GM23338 (cell line): ENCODE measurements at regions not wholly inside any gene's neighbourhood (a gene's known extent, or its start where the extent isn't known, plus 50 kb on each side); places are given as distances from the start of the nearest gene placed in this dataset.

Experiments used
- ATAC-seq: fragments of 200-7000 bp; cut with Tn5 transposase; 3 replicates; pipeline ENCODE4 v1.9.1; 2020
- DNase-seq: peaks from one replicate; pipeline ENCODE4 v3.0.0-alpha.2; 2015; ENCODE audit warnings: low spot score
- H2AFZ ChIP-seq: fragments of 200-600 bp; sonication (generic); 2 replicates; pipeline ENCODE4 v1.8.0; 2016; ENCODE audit warnings: antibody characterized with exemption, mild to moderate bottlenecking, moderate library complexity
- H3F3A ChIP-seq: fragments of 200-600 bp; sonication (generic); replicated peaks from 2 replicates; pipeline ENCODE4 v1.8.0; 2017; ENCODE audit warnings: antibody characterized with exemption, mixed run types, low read depth
- H3K27ac ChIP-seq: fragments of 200-600 bp; sonication (generic); 2 replicates; pipeline ENCODE4 v1.6.1; 2016; ENCODE audit warnings: low read depth
- H3K27me3 ChIP-seq: fragments of 200-600 bp; sonication (generic); 2 replicates; pipeline ENCODE4 v1.8.0; 2016; ENCODE audit warnings: mild to moderate bottlenecking, mixed run types, moderate library complexity; ENCODE audit not compliant: insufficient read depth
- H3K36me3 ChIP-seq: fragments of 200-600 bp; sonication (generic); 2 replicates; pipeline ENCODE4 v1.8.0; 2016; ENCODE audit warnings: mild to moderate bottlenecking; ENCODE audit not compliant: insufficient read depth
- H3K4me1 ChIP-seq: fragments of 200-600 bp; sonication (generic); 2 replicates; pipeline ENCODE4 v1.8.0; 2016; ENCODE audit warnings: mild to moderate bottlenecking, moderate library complexity; ENCODE audit not compliant: insufficient read depth
- H3K4me2 ChIP-seq: fragments of 200-600 bp; sonication (generic); 2 replicates; pipeline ENCODE4 v1.7.1; 2017; ENCODE audit warnings: mixed run types
- H3K4me3 ChIP-seq: fragments of 200-600 bp; sonication (generic); 2 replicates; pipeline ENCODE4 v1.6.1; 2016; ENCODE audit warnings: mixed run types
- H3K79me2 ChIP-seq: fragments of 200-600 bp; sonication (generic); replicated peaks from 2 replicates; pipeline ENCODE4 v1.8.0; 2017; ENCODE audit warnings: mild to moderate bottlenecking; ENCODE audit not compliant: insufficient read depth
- H3K9me2 ChIP-seq: fragments of 200-600 bp; sonication (generic); 2 replicates; pipeline ENCODE4 v1.8.0; 2017; ENCODE audit not compliant: insufficient read depth
- H4K20me1 ChIP-seq: fragments of 200-600 bp; sonication (generic); replicated peaks from 2 replicates; pipeline ENCODE4 v1.8.0; 2017; ENCODE audit warnings: mild to moderate bottlenecking; ENCODE audit not compliant: insufficient read depth
- H3K27ac Mint-ChIP-seq: 2 replicates; pipeline ENCODE4 v1.8.0; 2020; ENCODE audit warnings: inconsistent platforms, mild to moderate bottlenecking, moderate library complexity, mixed read lengths
- H3K27me3 Mint-ChIP-seq: 3 replicates; pipeline ENCODE4 v1.8.0; 2022; ENCODE audit warnings: low read depth, mild to moderate bottlenecking, moderate library complexity, mixed read lengths, inconsistent platforms; ENCODE audit not compliant: insufficient read depth, poor library complexity
- H3K36me3 Mint-ChIP-seq: 3 replicates; pipeline ENCODE4 v1.8.0; 2021; ENCODE audit warnings: low read depth, mild to moderate bottlenecking, inconsistent platforms, moderate library complexity, mixed read lengths
- H3K4me1 Mint-ChIP-seq: 3 replicates; pipeline ENCODE4 v1.8.0; 2020; ENCODE audit warnings: mild to moderate bottlenecking, inconsistent platforms, mixed read lengths
- H3K4me3 Mint-ChIP-seq: 3 replicates; pipeline ENCODE4 v1.8.0; 2021; ENCODE audit warnings: moderate library complexity, mild to moderate bottlenecking, inconsistent platforms, mixed read lengths
- H3K9me3 Mint-ChIP-seq: 3 replicates; pipeline ENCODE4 v1.8.0; 2020; ENCODE audit warnings: moderate library complexity, mild to moderate bottlenecking, inconsistent platforms, mixed read lengths
- CREB1 ChIP-seq: fragments of 250-450 bp; sonication (Bioruptor Pico); IDR thresholded peaks from 2 replicates; pipeline ENCODE4 v1.5.0; 2020; ENCODE audit warnings: low read depth, mild to moderate bottlenecking, moderate library complexity
- CTCF ChIP-seq, 2 experiments: fragments of 200-600 bp in 1 of 2; sonication (generic) in 1 of 2; conservative IDR thresholded peaks; 2 replicates each; pipeline versions ENCODE4 v1.5.1 to v1.6.1; 2016 to 2017; ENCODE audit warnings: antibody characterized with exemption in 2 of 2, low read depth in 2 of 2, mild to moderate bottlenecking in 2 of 2, moderate library complexity in 1 of 2
- ETS1 ChIP-seq: IDR thresholded peaks from 2 replicates; pipeline ENCODE4 v1.6.1; 2016; ENCODE audit warnings: antibody characterized with exemption
- EZH2 ChIP-seq: fragments of 200-600 bp; sonication (generic); IDR thresholded peaks from one replicate; pipeline ENCODE4 v1.8.0; 2017; ENCODE audit warnings: antibody characterized with exemption, mild to moderate bottlenecking, low read depth; ENCODE audit not compliant: unreplicated experiment
- EZH2phosphoT487 ChIP-seq: fragments of 200-600 bp; sonication (generic); IDR thresholded peaks from one replicate; pipeline ENCODE4 v1.8.1; 2018; ENCODE audit warnings: antibody characterized with exemption; ENCODE audit not compliant: unreplicated experiment
- JUNB ChIP-seq: IDR thresholded peaks from one replicate; pipeline ENCODE4 v1.6.1; 2016; ENCODE audit warnings: antibody characterized with exemption; ENCODE audit not compliant: unreplicated experiment
- NANOG ChIP-seq: IDR thresholded peaks from 2 replicates; pipeline ENCODE4 v1.6.1; 2016; ENCODE audit warnings: antibody characterized with exemption, borderline replicate concordance
- POLR2AphosphoS5 ChIP-seq: IDR thresholded peaks from 2 replicates; pipeline ENCODE4 v1.6.1; 2016; ENCODE audit warnings: antibody characterized with exemption, low read depth
- REST ChIP-seq: IDR thresholded peaks from one replicate; pipeline ENCODE4 v1.6.1; 2018; ENCODE audit warnings: antibody characterized with exemption; ENCODE audit not compliant: unreplicated experiment
- ZNF114 ChIP-seq: fragments of 250-450 bp; sonication (Bioruptor Pico); IDR thresholded peaks from 2 replicates; pipeline ENCODE4 v1.5.0; 2020; ENCODE audit warnings: mild to moderate bottlenecking, moderate library complexity
- ZNF331 ChIP-seq: fragments of 250-450 bp; sonication (Bioruptor Pico); IDR thresholded peaks from 2 replicates; pipeline ENCODE4 v1.5.0; 2020; ENCODE audit warnings: low read depth, mild to moderate bottlenecking, moderate library complexity
- ZNF462 ChIP-seq: fragments of 250-450 bp; sonication (Bioruptor Pico); IDR thresholded peaks from 2 replicates; pipeline ENCODE4 v1.5.0; 2020; ENCODE audit warnings: mild to moderate bottlenecking, moderate library complexity

- no peak for TF ChIP-seq ZNF462
- no peak for TF ChIP-seq ZNF331 (CRISPR knock-in tag)
- TF ChIP-seq POLR2AphosphoS5, result no peak
- no peak for TF ChIP-seq EZH2
- no peak for TF ChIP-seq CREB1 (CRISPR knock-in tag)
- TF ChIP-seq EZH2phosphoT487, result no peak
- TF ChIP-seq NANOG, result no peak
Observed at GRCh38 chr1:101509370-101509769, 272.6 kb downstream of the S1PR1 start (continued).

GRCh38 chr1:101511202-101511891 is 274.5 kb downstream of the S1PR1 start:
- Mint-ChIP-seq H3K27ac (no peak overlapping the region), H3K4me3 (no peak overlapping the region)

More at GRCh38 chr1:101511202-101511891, 274.5 kb downstream of the S1PR1 start:
- Mint-ChIP-seq H3K36me3 (no peaks in the 10 kb centered on the region), H3K4me1 (no peaks in the 10 kb centered on the region), H3K27me3 (no peaks in the 10 kb centered on the region), H3K9me3 (peaks cover 4% of the 10 kb centered on the region; the same call in 2 of the 3 replicates)
- H3K9me2 ChIP-seq, result no peaks in the 10 kb centered on the region
- H3K4me3 ChIP-seq, result no peak overlapping the region
- H3K27ac ChIP-seq, result no peak overlapping the region
- no peaks in the 10 kb centered on the region for H3K27me3 ChIP-seq
- H3K4me1 ChIP-seq, result no peaks in the 10 kb centered on the region
- ATAC-seq (no peak), DNase-seq (no peak)
- no peaks in the 10 kb centered on the region for H3K79me2 ChIP-seq
- H3K4me2 ChIP-seq, result no peak overlapping the region
- no peak overlapping the region for H2AFZ ChIP-seq
- no peaks in the 10 kb centered on the region for H3F3A ChIP-seq
- H3K36me3 ChIP-seq, result no peaks in the 10 kb centered on the region
- TF ChIP-seq ETS1 (no peak), ZNF331 (CRISPR knock-in tag) (no peak), ZNF114 (CRISPR knock-in tag) (no peak), EZH2phosphoT487 (no peak), NANOG (no peak), CTCF (conservative IDR thresholded peaks at IDR 0.05; ENCODE audit: low read depth in 2 of 2) (no peak), REST (no peak), JUNB (no peak)
- H4K20me1 ChIP-seq, result no peaks in the 10 kb centered on the region
